SK-N-SH (cell line): ENCODE measurements at regions not wholly inside any gene's neighbourhood (a gene's known extent, or its start where the extent isn't known, plus 50 kb on each side); places are given as distances from the start of the nearest gene placed in this dataset.

ENCODE experiments used
- CTCF ChIA-PET: fragments of 300-600, 350-600 bp; formaldehyde crosslinking; extraction: SDS; loops from one replicate; lab custom pipeline; 2021; lab: Yijun Ruan, JAX
- POLR2A ChIA-PET: fragments of 350-600 bp; sonication (Branson Sonifier 250); formaldehyde crosslinking; extraction: SDS; loops from one replicate; lab custom pipeline; 2020; ENCODE audit warnings: antibody characterized with exemption, inconsistent platforms; lab: Yijun Ruan, JAX
- DNase-seq: peaks from one replicate; pipeline ENCODE4 v3.0.0; 2012
- H2AFZ ChIP-seq: fragments of 200-600 bp; sonication (generic); 2 replicates; pipeline ENCODE4 v1.8.1; 2016; ENCODE audit warnings: antibody characterized with exemption, mild to moderate bottlenecking, low read depth
- H3F3A ChIP-seq: fragments of 200-600 bp; sonication (generic); replicated peaks from 2 replicates; pipeline ENCODE3; 2016; ENCODE audit warnings: antibody characterized with exemption, mild to moderate bottlenecking; ENCODE audit not compliant: insufficient read depth
- H3K27ac ChIP-seq, 2 experiments: fragments of 200-500 bp in 1 of 2; fragments of 200-600 bp in 1 of 2; sonication (Bioruptor generic) in 1 of 2; sonication (generic), shearing (Covaris generic) in 1 of 2; 2 replicates each; pipeline versions ENCODE4 v1.5.1 to v1.6.1; 2014 to 2016; ENCODE audit warnings: low read depth in 2 of 2, inconsistent platforms in 1 of 2, low read length in 1 of 2, mild to moderate bottlenecking in 1 of 2, mixed read lengths in 1 of 2
- H3K27me3 ChIP-seq: fragments of 200-600 bp; sonication (generic), shearing (Covaris generic); 2 replicates; pipeline ENCODE4 v1.6.1; 2016; ENCODE audit warnings: mixed run types; ENCODE audit not compliant: insufficient read depth
- H3K36me3 ChIP-seq, 2 experiments: fragments of 200-500 bp in 1 of 2; fragments of 200-600 bp in 1 of 2; sonication (Bioruptor generic) in 1 of 2; sonication (generic) in 1 of 2; replicated peaks in 1 of 2; 2 replicates each; pipeline versions ENCODE3 to v1.5.1; 2014 to 2016; ENCODE audit warnings: low read length in 1 of 2, mild to moderate bottlenecking in 1 of 2; ENCODE audit not compliant: insufficient read depth in 2 of 2, control insufficient read depth in 1 of 2
- H3K4me1 ChIP-seq, 2 experiments: fragments of 200-500 bp in 1 of 2; fragments of 200-600 bp in 1 of 2; sonication (Bioruptor generic) in 1 of 2; sonication (generic), shearing (Covaris generic) in 1 of 2; 2 replicates each; pipeline versions ENCODE4 v1.5.1 to v1.6.1; 2014 to 2016; ENCODE audit warnings: low read depth in 1 of 2, low read length in 1 of 2, mixed run types in 1 of 2; ENCODE audit not compliant: insufficient read depth in 2 of 2, control insufficient read depth in 1 of 2
- H3K4me2 ChIP-seq: fragments of 200-600 bp; sonication (generic), shearing (Covaris generic); 2 replicates; pipeline ENCODE4 v1.6.1; 2017; ENCODE audit warnings: mixed run types
- H3K4me3 ChIP-seq, 2 experiments: fragments of 200-500 bp in 1 of 2; fragments of 200-600 bp in 1 of 2; sonication (Bioruptor generic) in 1 of 2; sonication (generic), shearing (Covaris generic) in 1 of 2; 2 replicates each; pipeline versions ENCODE4 v1.5.1 to v1.8.1; 2014 to 2016; ENCODE audit warnings: low read depth in 2 of 2, inconsistent platforms in 1 of 2, low read length in 1 of 2, mild to moderate bottlenecking in 1 of 2, mixed read lengths in 1 of 2, moderate library complexity in 1 of 2
- H3K79me2 ChIP-seq: fragments of 200-600 bp; sonication (generic); 2 replicates; pipeline ENCODE4 v1.8.1; 2017; ENCODE audit warnings: mild to moderate bottlenecking; ENCODE audit not compliant: insufficient read depth
- H3K9ac ChIP-seq: fragments of 200-600 bp; sonication (generic); 2 replicates; pipeline ENCODE4 v1.6.1; 2017; ENCODE audit warnings: mixed run types
- H3K9me2 ChIP-seq: fragments of 200-600 bp; sonication (generic); 2 replicates; pipeline ENCODE4 v1.6.1; 2017; ENCODE audit warnings: mixed run types
- H3K9me3 ChIP-seq: fragments of 200-600 bp; sonication (generic); 2 replicates; pipeline ENCODE4 v1.6.1; 2017; ENCODE audit warnings: mixed run types, mild to moderate bottlenecking, moderate library complexity
- H4K20me1 ChIP-seq: fragments of 200-600 bp; sonication (generic); 2 replicates; pipeline ENCODE4 v1.6.1; 2017; ENCODE audit warnings: mild to moderate bottlenecking, mixed run types; ENCODE audit not compliant: insufficient read depth
- EZH2phosphoT487 ChIP-seq: fragments of 200-600 bp; sonication (generic); IDR thresholded peaks from 2 replicates; pipeline ENCODE4 v1.6.1; 2017; ENCODE audit warnings: low read depth, mixed run types, mild to moderate bottlenecking, antibody characterized with exemption, moderate library complexity, borderline replicate concordance
- FOXM1 ChIP-seq: IDR thresholded peaks from 2 replicates; pipeline ENCODE4 v1.4.0; 2012; ENCODE audit warnings: low read depth, mild to moderate bottlenecking
- GABPA ChIP-seq: IDR thresholded peaks from 2 replicates; pipeline ENCODE4 v1.4.0; 2012; ENCODE audit warnings: low read depth, mild to moderate bottlenecking
- IRF3 ChIP-seq: fragments of 150-350 bp; IDR thresholded peaks from 2 replicates; pipeline ENCODE4 v1.6.1; 2016; ENCODE audit warnings: mild to moderate bottlenecking, low read depth, low read length
- MXI1 ChIP-seq: IDR thresholded peaks from 2 replicates; pipeline ENCODE4 v1.6.1; 2012; ENCODE audit warnings: mild to moderate bottlenecking, low read depth, low read length, improper control_type of control experiment
- NRF1 ChIP-seq: IDR thresholded peaks from 2 replicates; pipeline ENCODE4 v1.6.1; 2012; ENCODE audit warnings: low read depth, mild to moderate bottlenecking, low read length
- POLR2AphosphoS5 ChIP-seq: IDR thresholded peaks from 2 replicates; pipeline ENCODE4 v1.6.1; 2012; ENCODE audit warnings: low read depth, low read length
- TAF1 ChIP-seq: IDR thresholded peaks from 2 replicates; pipeline ENCODE4 v1.6.1; 2012; ENCODE audit warnings: low read depth, mild to moderate bottlenecking, low read length, moderate library complexity, borderline replicate concordance
- TEAD4 ChIP-seq: IDR thresholded peaks from 2 replicates; pipeline ENCODE4 v1.4.0; 2012; ENCODE audit warnings: mild to moderate bottlenecking, borderline replicate concordance; ENCODE audit not compliant: insufficient read depth
- WGBS: methylation state at CpG from one replicate; pipeline ENCODE4 v1.1.6; 2017; ENCODE audit warnings: low lambda C conversion rate; 5-methylcytosine and 5-hydroxymethylcytosine counted together
- TF ChIP-seq, protein P1 (sequence below): fragments of 200-600 bp; sonication (generic); IDR thresholded peaks from 2 replicates; pipeline ENCODE4 v1.6.1; 2017; ENCODE audit warnings: antibody characterized with exemption, mild to moderate bottlenecking, moderate library complexity
- TF ChIP-seq, protein P2 (sequence below): IDR thresholded peaks from 2 replicates; pipeline ENCODE4 v1.6.1; 2012; ENCODE audit warnings: mild to moderate bottlenecking, low read depth, low read length, moderate library complexity

DNA sequence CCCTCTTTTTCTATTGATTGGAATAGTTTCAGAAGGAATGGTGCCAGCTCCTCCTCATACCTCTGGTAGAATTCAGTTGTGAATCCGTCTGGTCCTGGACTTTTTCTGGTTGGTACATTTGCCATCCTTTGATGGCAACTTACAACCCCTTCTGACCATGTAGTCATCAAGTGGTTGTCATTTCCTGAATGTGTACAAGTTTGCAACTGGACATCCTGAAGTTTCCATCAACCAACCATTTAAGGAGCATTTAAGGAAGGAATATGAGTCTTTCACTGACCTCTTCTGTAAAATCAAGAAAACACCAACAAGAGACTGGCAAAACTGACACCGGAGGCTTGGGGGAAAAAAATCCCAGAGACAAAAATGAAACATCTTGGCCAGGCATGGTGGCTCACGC, 97.4 kb downstream of the RIN2 start:
- Histone ChIP-seq H2AFZ (no peak overlapping the region), H3K9me3 (no peaks in the 10 kb centered on the region), H3K4me2 (no peak overlapping the region), H3K9me2 (no peaks in the 10 kb centered on the region), H3K9ac (no peak overlapping the region), H3K36me3 (no peaks in the 10 kb centered on the region), H3K79me2 (no peaks in the 10 kb centered on the region), H3K4me1 (peaks cover 0 to 7% of the 10 kb centered on the region in 2 experiments; a peak in 1 of 4 replicates), H3F3A (no peaks in the 10 kb centered on the region), H3K27me3 (no peaks in the 10 kb centered on the region), H3K27ac (no peak overlapping the region), H3K4me3 (no peak overlapping the region), H4K20me1 (no peaks in the 10 kb centered on the region)
- ChIA-PET POLR2A (no interaction called here), CTCF (no interaction called here)
- TF ChIP-seq TAF1: no peak
- TF ChIP-seq MXI1: no peak
- no peak for TF ChIP-seq IRF3
- TF ChIP-seq EZH2phosphoT487: no peak
- no peak for TF ChIP-seq NRF1
- TF ChIP-seq, protein P1, sequence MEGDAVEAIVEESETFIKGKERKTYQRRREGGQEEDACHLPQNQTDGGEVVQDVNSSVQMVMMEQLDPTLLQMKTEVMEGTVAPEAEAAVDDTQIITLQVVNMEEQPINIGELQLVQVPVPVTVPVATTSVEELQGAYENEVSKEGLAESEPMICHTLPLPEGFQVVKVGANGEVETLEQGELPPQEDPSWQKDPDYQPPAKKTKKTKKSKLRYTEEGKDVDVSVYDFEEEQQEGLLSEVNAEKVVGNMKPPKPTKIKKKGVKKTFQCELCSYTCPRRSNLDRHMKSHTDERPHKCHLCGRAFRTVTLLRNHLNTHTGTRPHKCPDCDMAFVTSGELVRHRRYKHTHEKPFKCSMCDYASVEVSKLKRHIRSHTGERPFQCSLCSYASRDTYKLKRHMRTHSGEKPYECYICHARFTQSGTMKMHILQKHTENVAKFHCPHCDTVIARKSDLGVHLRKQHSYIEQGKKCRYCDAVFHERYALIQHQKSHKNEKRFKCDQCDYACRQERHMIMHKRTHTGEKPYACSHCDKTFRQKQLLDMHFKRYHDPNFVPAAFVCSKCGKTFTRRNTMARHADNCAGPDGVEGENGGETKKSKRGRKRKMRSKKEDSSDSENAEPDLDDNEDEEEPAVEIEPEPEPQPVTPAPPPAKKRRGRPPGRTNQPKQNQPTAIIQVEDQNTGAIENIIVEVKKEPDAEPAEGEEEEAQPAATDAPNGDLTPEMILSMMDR: no peak
- TF ChIP-seq, protein P2, sequence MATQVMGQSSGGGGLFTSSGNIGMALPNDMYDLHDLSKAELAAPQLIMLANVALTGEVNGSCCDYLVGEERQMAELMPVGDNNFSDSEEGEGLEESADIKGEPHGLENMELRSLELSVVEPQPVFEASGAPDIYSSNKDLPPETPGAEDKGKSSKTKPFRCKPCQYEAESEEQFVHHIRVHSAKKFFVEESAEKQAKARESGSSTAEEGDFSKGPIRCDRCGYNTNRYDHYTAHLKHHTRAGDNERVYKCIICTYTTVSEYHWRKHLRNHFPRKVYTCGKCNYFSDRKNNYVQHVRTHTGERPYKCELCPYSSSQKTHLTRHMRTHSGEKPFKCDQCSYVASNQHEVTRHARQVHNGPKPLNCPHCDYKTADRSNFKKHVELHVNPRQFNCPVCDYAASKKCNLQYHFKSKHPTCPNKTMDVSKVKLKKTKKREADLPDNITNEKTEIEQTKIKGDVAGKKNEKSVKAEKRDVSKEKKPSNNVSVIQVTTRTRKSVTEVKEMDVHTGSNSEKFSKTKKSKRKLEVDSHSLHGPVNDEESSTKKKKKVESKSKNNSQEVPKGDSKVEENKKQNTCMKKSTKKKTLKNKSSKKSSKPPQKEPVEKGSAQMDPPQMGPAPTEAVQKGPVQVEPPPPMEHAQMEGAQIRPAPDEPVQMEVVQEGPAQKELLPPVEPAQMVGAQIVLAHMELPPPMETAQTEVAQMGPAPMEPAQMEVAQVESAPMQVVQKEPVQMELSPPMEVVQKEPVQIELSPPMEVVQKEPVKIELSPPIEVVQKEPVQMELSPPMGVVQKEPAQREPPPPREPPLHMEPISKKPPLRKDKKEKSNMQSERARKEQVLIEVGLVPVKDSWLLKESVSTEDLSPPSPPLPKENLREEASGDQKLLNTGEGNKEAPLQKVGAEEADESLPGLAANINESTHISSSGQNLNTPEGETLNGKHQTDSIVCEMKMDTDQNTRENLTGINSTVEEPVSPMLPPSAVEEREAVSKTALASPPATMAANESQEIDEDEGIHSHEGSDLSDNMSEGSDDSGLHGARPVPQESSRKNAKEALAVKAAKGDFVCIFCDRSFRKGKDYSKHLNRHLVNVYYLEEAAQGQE: no peak
- TF ChIP-seq GABPA: no peak
- no peak for TF ChIP-seq POLR2AphosphoS5
- TF ChIP-seq FOXM1: no peak
- TF ChIP-seq TEAD4: no peak
- DNase-seq: no peak
- 95% methylated on average over 3 of the region's 3 CpGs for WGBS
